Loucy (cell line): ENCODE measurements at regions not wholly inside any gene's neighbourhood (a gene's known extent, or its start where the extent isn't known, plus 50 kb on each side); places are given as distances from the start of the nearest gene placed in this dataset.

Experiments used
- H2AFZ ChIP-seq: fragments of 200-600 bp; sonication (generic); 2 replicates; pipeline ENCODE4 v1.6.0; 2016; ENCODE audit warnings: antibody characterized with exemption, mild to moderate bottlenecking, low read length, moderate library complexity
- H3F3A ChIP-seq: fragments of 200-600 bp; 2 replicates; pipeline ENCODE4 v1.6.0; 2016; ENCODE audit warnings: antibody characterized with exemption, low read depth, mild to moderate bottlenecking
- H3K27me3 ChIP-seq: fragments of 200-600 bp; sonication (generic); 2 replicates; pipeline ENCODE4 v1.6.1; 2014; ENCODE audit warnings: low read length, mild to moderate bottlenecking; ENCODE audit not compliant: insufficient read depth, poor library complexity, severe bottlenecking
- H3K36me3 ChIP-seq: fragments of 200-600 bp; sonication (generic); 2 replicates; pipeline ENCODE4 v1.6.1; 2016; ENCODE audit warnings: low read length; ENCODE audit not compliant: insufficient read depth
- H3K4me1 ChIP-seq: fragments of 200-600 bp; sonication (generic); 2 replicates; pipeline ENCODE4 v1.5.1; 2014; ENCODE audit warnings: low read length, mild to moderate bottlenecking; ENCODE audit not compliant: insufficient read depth, poor library complexity, severe bottlenecking
- H3K4me2 ChIP-seq: fragments of 200-600 bp; sonication (generic); 2 replicates; pipeline ENCODE4 v1.6.0; 2014; ENCODE audit warnings: antibody characterized with exemption, low read length, low read depth, mild to moderate bottlenecking; ENCODE audit not compliant: poor library complexity, severe bottlenecking
- H3K4me3 ChIP-seq: fragments of 200-600 bp; sonication (generic); 2 replicates; pipeline ENCODE4 v1.5.1; 2014; ENCODE audit warnings: low read length, mild to moderate bottlenecking, mixed read lengths; ENCODE audit not compliant: poor library complexity, severe bottlenecking
- H3K79me2 ChIP-seq: fragments of 200-600 bp; sonication (generic); 2 replicates; pipeline ENCODE4 v1.6.1; 2014; ENCODE audit warnings: low read length; ENCODE audit not compliant: insufficient read depth
- H3K9ac ChIP-seq: fragments of 200-600 bp; sonication (generic); 2 replicates; pipeline ENCODE4 v1.6.0; 2014; ENCODE audit warnings: mild to moderate bottlenecking, low read depth, low read length, moderate library complexity; ENCODE audit not compliant: poor library complexity, severe bottlenecking
- H3K9me2 ChIP-seq: fragments of 200-600 bp; sonication (generic); replicated peaks from 2 replicates; pipeline ENCODE4 v1.6.1; 2016; ENCODE audit warnings: low read depth, low read length, mixed read lengths
- H3K9me3 ChIP-seq: fragments of 200-600 bp; sonication (generic); 2 replicates; pipeline ENCODE4 v1.6.1; 2014; ENCODE audit warnings: mild to moderate bottlenecking, antibody characterized with exemption, low read length, low read depth; ENCODE audit not compliant: insufficient read depth
- H4K20me1 ChIP-seq: fragments of 200-600 bp; sonication (generic); 2 replicates; pipeline ENCODE4 v1.6.0; 2014; ENCODE audit warnings: antibody characterized with exemption, low read length, mild to moderate bottlenecking; ENCODE audit not compliant: insufficient read depth, poor library complexity, severe bottlenecking
- EZH2phosphoT487 ChIP-seq: fragments of 200-600 bp; IDR thresholded peaks from 2 replicates; pipeline ENCODE4 v1.6.1; 2018; ENCODE audit warnings: antibody characterized with exemption, mild to moderate bottlenecking, moderate library complexity, borderline replicate concordance
- TF ChIP-seq, protein P1 (sequence below): fragments of 200-600 bp; sonication (generic); conservative IDR thresholded peaks from 2 replicates; pipeline ENCODE4 v1.5.1; 2014; ENCODE audit warnings: mild to moderate bottlenecking, antibody characterized with exemption, low read length

DNA sequence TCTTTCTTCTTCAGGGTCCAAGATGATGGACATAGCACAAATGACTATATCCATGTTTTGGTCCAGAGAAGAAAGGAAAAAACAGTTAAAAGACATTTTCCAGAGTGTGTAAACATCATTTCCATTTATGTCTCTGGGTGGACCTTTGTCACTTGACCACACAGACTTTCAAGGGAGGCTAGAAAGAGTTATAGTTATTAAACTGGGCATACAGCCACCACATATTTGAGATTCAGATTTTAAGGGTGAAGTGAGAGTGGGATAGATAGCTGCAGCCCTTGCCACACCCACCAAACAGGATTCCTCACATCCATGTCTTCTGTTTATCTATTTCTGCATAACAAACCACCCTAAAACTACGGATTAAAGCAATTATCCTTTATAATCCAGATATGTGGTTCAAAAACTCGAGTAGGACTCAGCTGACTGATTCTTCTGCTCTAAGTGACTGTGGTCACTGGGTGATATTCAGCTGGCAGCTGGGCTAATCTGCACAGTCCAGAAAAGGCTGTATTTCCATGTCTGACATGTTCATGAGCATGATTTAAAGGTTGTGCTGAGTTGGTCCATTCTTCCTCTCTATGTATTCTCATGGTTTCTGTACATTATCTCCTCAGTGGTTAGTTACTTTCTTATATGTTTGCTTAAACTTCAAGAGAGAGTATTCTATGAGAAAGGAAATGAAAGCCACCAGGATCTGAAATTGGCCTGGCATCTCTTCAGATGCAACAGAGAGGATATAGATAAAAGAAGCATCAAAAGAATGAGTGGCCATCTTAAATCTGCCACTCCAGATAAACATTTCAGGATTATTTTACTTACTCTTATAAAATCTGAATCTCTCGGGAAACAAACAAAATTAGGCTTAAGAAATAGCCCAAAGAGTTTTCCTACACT, 459.8 kb upstream of the CTSO start:
- Histone ChIP-seq H3K4me1 (no peaks in the 10 kb centered on the region), H2AFZ (no peak overlapping the region), H3K4me3 (no peak overlapping the region), H3K79me2 (no peaks in the 10 kb centered on the region), H3K9ac (no peak overlapping the region), H4K20me1 (no peaks in the 10 kb centered on the region), H3K9me2 (no peaks in the 10 kb centered on the region), H3K4me2 (no peak overlapping the region), H3K27me3 (no peaks in the 10 kb centered on the region), H3K9me3 (no peaks in the 10 kb centered on the region), H3F3A (no peaks in the 10 kb centered on the region), H3K36me3 (no peaks in the 10 kb centered on the region)
- no peak for TF ChIP-seq EZH2phosphoT487
- TF ChIP-seq, protein P1, sequence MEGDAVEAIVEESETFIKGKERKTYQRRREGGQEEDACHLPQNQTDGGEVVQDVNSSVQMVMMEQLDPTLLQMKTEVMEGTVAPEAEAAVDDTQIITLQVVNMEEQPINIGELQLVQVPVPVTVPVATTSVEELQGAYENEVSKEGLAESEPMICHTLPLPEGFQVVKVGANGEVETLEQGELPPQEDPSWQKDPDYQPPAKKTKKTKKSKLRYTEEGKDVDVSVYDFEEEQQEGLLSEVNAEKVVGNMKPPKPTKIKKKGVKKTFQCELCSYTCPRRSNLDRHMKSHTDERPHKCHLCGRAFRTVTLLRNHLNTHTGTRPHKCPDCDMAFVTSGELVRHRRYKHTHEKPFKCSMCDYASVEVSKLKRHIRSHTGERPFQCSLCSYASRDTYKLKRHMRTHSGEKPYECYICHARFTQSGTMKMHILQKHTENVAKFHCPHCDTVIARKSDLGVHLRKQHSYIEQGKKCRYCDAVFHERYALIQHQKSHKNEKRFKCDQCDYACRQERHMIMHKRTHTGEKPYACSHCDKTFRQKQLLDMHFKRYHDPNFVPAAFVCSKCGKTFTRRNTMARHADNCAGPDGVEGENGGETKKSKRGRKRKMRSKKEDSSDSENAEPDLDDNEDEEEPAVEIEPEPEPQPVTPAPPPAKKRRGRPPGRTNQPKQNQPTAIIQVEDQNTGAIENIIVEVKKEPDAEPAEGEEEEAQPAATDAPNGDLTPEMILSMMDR = no peak

DNA sequence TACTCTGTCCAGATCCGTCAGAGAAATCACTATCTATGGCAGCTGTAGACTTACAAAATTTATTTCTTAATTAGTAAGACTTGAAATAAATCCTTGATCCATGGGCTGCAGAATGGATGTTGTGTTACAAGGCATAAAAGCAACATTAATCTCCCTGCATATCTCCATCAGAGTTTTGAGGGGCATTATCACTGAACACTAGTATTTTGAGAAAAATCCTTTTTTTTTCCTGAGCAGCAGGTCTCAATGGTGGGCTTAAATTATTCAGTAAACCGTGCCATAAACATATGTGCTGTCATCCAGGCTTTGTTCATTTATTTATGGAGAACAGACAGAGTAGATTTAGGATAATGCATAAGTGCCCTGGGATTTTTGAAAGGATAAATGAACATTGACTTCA, 457.9 kb upstream of the CTSO start:
- Histone ChIP-seq H3K36me3 (no peaks in the 10 kb centered on the region), H3K27me3 (no peaks in the 10 kb centered on the region), H2AFZ (no peak overlapping the region), H3K9me2 (no peaks in the 10 kb centered on the region), H3K79me2 (no peaks in the 10 kb centered on the region), H3K4me1 (no peaks in the 10 kb centered on the region), H4K20me1 (no peaks in the 10 kb centered on the region), H3F3A (no peaks in the 10 kb centered on the region), H3K9ac (no peak overlapping the region), H3K9me3 (no peaks in the 10 kb centered on the region), H3K4me3 (no peak overlapping the region), H3K4me2 (no peak overlapping the region)
- no peak for TF ChIP-seq EZH2phosphoT487
- TF ChIP-seq, protein P1 = no peak

DNA sequence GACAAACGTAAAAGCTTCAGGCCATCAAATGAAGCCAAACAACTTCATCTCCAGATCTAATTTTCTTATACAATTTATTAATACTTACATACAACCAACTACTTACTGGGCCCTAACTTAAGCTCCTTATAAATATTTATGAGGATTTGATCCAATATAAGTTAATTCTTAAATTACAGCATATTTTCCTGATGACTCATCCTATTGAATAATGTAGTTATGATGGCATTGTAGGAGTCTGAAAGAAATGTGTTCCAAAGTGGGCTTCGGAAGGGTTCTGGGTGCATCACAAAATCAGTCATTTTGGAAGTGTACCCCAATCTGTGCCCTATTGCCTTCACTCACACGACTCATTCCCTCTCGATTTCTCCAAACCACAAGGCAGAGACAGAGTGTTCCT, 455.1 kb upstream of the CTSO start:
- TF ChIP-seq, protein P1 = no peak
- TF ChIP-seq EZH2phosphoT487 = no peak

More for the DNA sequence above, 455.1 kb upstream of the CTSO start:
- Histone ChIP-seq H4K20me1 (no peaks in the 10 kb centered on the region), H3K4me3 (no peak overlapping the region), H3F3A (no peaks in the 10 kb centered on the region), H3K4me2 (no peak overlapping the region), H3K9ac (no peak overlapping the region), H3K36me3 (no peaks in the 10 kb centered on the region), H3K79me2 (no peaks in the 10 kb centered on the region), H3K27me3 (no peaks in the 10 kb centered on the region), H2AFZ (no peak overlapping the region), H3K4me1 (no peaks in the 10 kb centered on the region), H3K9me2 (no peaks in the 10 kb centered on the region), H3K9me3 (no peaks in the 10 kb centered on the region)
